ENCODE measurements at regions not wholly inside any gene's neighbourhood (a gene's known extent, or its start where the extent isn't known, plus 50 kb on each side); places are given as distances from the start of the nearest gene placed in this dataset.

- TF ChIP-seq SMC3 (IDR thresholded peaks at IDR 0.05; ENCODE audit: low read depth, low read length) (no peak), FOXM1 (IDR thresholded peaks at IDR 0.05; ENCODE audit: low read depth) (no peak), REST (IDR thresholded peaks at IDR 0.05; ENCODE audit: low read depth, low read length) (no peak), NFIC (IDR thresholded peaks at IDR 0.05; ENCODE audit: borderline replicate concordance) (no peak), TEAD4 (IDR thresholded peaks at IDR 0.05; ENCODE audit: borderline replicate concordance, insufficient read depth) (no peak), MEF2A (IDR thresholded peaks at IDR 0.05; ENCODE audit: borderline replicate concordance, low read depth) (no peak), JUND (IDR thresholded peaks at IDR 0.05) (no peak), SIN3A (IDR thresholded peaks at IDR 0.05; ENCODE audit: borderline replicate concordance, low read depth, low read length) (no peak), GATA2 (CRISPR knock-in tag; IDR thresholded peaks at IDR 0.05) (no peak), GABPA (IDR thresholded peaks at IDR 0.05; ENCODE audit: low read depth) (no peak), POLR2AphosphoS5 (IDR thresholded peaks at IDR 0.05; ENCODE audit: low read depth, low read length) (no peak), EZH2phosphoT487 (IDR thresholded peaks at IDR 0.05; ENCODE audit: borderline replicate concordance, low read depth) (no peak), ELF1 (IDR thresholded peaks at IDR 0.05) (no peak), IRF3 (IDR thresholded peaks at IDR 0.05; ENCODE audit: low read depth, low read length) (no peak), PBX3 (IDR thresholded peaks at IDR 0.05) (no peak), FOXJ3 (CRISPR knock-in tag; IDR thresholded peaks at IDR 0.05) (no peak), RFX5 (IDR thresholded peaks at IDR 0.05; ENCODE audit: low read length) (no peak)
- no peak overlapping the region for H2AFZ ChIP-seq (ENCODE audit: low read depth)
These were observed 117.9 kb upstream of the HABP2 start for GRCh38 chr10:113434950-113435349.

More at GRCh38 chr10:113434950-113435349, 117.9 kb upstream of the HABP2 start:
- H4K20me1 ChIP-seq (ENCODE audit: insufficient read depth) = no peaks in the 10 kb centered on the region
- DNase-seq = no peak
- H3K27ac ChIP-seq (ENCODE audit: low read depth in 2 of 2, low read length in 1 of 2) = no peak overlapping the region
- WGBS (ENCODE audit: low lambda C conversion rate) = 68% methylated on average over 2 of the region's 2 CpGs
- H3F3A ChIP-seq (replicated peaks; ENCODE audit: insufficient read depth) = no peaks in the 10 kb centered on the region
- POLR2A ChIA-PET = no interaction called here
- H3K4me1 ChIP-seq (ENCODE audit: control insufficient read depth in 1 of 2, insufficient read depth in 2 of 2, low read depth in 1 of 2, low read length in 1 of 2) = peaks cover 0 to 13% of the 10 kb centered on the region in 2 experiments; a peak in 1 of 4 replicates
- H3K27me3 ChIP-seq (ENCODE audit: insufficient read depth) = no peaks in the 10 kb centered on the region; the same call in 1 of the 2 replicates
- H3K4me2 ChIP-seq = no peak overlapping the region
- no peak overlapping the region for H3K9ac ChIP-seq
- H3K4me3 ChIP-seq (ENCODE audit: low read depth in 2 of 2, low read length in 1 of 2) = no peak overlapping the region
- H3K9me3 ChIP-seq = no peaks in the 10 kb centered on the region
- H3K9me2 ChIP-seq = no peaks in the 10 kb centered on the region
- no peaks in the 10 kb centered on the region for H3K79me2 ChIP-seq (ENCODE audit: insufficient read depth)
- no peaks in the 10 kb centered on the region for H3K36me3 ChIP-seq (replicated peaks in 1 of 2; ENCODE audit: control insufficient read depth in 1 of 2, insufficient read depth in 2 of 2, low read length in 1 of 2)
- CTCF ChIA-PET = no interaction called here
